Activated CD8-positive, alpha-beta memory T cell treated with anti-CD3 and anti-CD28 coated beads, Interleukin-2, amount 50 U/mL, for 48 hours (primary cell): ENCODE measurements at regions not wholly inside any gene's neighbourhood (a gene's known extent, or its start where the extent isn't known, plus 50 kb on each side); places are given as distances from the start of the nearest gene placed in this dataset.

Source experiments
- DNase-seq: peaks from one replicate; pipeline ENCODE4 v3.0.0-alpha.2; 2020

DNA sequence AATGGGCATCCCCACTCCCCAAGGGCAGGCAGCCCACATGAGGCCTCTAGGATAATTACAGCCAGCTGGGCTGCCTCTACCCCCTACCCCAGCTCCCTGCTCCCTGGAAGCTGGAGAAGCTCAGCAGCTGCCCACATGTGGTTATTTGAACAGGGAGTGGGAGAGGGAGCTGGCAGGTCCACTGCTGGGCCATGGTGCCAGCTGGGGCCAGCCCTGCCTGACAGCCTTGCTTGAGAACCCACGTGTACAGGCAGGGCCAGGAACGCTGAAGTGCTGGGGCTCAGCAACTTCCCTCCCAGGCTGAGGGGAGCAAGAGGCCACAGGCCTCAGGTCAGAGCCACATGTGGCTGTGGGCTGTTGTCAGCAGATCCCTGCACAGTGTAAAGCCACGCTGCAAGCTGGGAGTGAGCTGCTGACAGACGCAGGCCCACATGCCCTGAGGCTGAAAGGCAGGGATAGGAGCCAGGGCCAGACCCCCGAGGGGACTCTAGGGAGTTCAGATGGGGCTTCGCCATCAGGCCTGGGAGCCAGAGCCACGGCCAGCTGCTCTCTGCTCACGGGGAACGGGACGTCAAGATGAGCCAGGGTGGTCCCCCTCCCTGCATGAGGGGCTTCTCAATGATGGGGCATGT lies 129.0 kb downstream of the SYF2 start:
- no peak for DNase-seq

DNA sequence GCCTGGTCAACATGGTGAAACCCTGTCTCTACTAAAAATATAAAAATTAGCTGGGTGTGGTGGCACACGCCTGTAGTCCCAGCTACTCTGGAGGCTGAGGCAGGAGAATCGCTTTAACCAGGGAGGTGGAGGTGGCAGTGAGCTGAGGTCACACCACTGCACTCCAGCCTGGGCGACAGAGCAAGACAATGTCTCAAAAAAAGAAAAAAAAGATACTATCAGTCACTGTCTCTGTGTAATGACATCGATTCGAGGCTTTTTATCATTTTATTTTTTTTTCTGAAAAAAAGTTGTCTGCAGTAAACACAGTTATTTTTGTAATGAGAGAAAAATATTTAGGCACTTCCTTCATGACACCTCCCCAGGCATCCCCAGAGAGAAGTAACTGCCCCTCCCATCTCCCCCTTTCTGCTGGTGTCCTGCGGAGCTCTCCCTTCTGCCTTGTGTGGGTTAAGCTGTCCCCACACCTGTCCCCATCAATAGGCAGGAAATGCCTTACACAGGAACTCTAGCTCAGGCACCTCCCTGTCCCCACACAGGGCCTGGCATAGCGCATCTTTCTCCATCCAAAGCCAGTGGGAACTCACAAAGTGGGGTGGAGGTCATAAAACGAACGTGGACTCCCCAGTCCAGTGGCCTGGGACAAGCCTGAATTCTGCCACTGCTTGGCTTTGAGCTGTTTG lies 132.0 kb downstream of the SYF2 start:
- DNase-seq = no peak

GRCh38 chr1:25099343-25099951 lies 132.9 kb downstream of the SYF2 start:
- DNase-seq = no peak

- DNase-seq = no peak
Measured at GRCh38 chr1:25098717-25099116, 133.6 kb downstream of the SYF2 start.

- no peak for DNase-seq
Measured at GRCh38 chr1:25096307-25097150, 135.8 kb downstream of the SYF2 start.

DNA sequence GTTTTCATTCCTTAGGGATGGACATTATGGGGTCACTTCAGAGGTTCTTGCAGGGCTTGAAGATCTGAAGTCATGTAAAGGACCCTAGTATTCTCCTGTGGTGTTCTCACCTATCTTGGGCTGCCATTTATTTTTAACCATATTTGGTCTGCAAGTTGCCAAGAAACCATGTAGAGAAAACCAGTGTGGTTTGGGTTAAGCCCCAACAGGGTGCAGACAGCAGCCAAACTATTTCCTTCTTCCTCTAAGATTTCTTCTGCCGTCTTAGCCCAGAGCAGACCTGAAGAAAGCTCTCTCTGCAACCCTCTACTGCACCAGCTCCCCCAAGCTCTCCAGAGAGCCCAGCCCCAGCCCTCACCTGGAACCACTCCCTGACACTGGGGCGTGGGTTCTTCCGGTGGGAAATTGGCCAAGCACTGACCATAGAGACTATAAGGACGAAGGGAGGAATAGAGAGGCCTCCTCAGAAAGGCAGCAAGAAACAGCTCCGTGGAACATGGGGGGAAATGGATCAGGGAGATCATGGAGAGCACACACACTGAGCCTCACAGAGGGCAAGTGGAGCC lies 136.6 kb downstream of the SYF2 start:
- DNase-seq = no peak

DNA sequence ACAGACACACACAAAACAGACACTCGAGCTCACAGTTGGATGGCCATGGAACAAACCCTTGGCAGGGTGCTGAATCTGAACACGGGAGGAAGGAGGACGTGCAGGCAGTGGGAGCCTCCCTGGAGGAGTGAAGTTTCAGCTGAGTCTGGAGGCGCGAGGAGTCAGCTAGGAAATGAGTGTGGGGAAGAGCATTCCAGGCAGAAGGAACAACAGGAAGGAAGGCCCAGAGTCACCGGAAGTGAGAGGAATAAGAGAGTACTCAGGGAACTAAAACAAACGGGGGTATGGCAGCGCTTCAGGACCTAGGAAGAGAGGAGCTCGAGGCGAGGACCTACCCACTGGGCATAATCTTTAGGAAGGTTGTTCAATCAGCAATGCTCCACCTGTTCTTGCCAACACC lies 137.3 kb downstream of the SYF2 start:
- no peak for DNase-seq

- DNase-seq = no peak
Measured at GRCh38 chr1:25094229-25094628, 138.1 kb downstream of the SYF2 start.

DNA sequence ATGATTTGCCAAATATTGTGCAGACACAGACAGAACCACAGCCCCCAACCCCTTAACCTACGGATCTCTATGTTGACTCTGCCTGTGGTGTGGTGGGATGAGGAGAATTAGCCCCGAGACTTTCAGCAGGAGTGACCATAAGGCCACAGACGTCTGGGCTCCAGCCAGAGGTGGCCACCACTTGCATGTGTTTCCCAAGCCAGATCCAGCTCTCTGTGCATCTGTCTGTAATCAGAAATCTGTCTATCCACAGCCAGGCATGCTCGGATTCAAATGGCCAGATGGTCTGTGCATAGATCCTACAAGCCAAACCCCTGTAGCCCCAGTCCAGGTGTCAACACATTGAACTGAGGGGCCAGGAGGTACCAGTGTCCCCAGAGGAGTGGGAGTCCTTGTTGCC lies 140.6 kb downstream of the SYF2 start:
- no peak for DNase-seq

DNA sequence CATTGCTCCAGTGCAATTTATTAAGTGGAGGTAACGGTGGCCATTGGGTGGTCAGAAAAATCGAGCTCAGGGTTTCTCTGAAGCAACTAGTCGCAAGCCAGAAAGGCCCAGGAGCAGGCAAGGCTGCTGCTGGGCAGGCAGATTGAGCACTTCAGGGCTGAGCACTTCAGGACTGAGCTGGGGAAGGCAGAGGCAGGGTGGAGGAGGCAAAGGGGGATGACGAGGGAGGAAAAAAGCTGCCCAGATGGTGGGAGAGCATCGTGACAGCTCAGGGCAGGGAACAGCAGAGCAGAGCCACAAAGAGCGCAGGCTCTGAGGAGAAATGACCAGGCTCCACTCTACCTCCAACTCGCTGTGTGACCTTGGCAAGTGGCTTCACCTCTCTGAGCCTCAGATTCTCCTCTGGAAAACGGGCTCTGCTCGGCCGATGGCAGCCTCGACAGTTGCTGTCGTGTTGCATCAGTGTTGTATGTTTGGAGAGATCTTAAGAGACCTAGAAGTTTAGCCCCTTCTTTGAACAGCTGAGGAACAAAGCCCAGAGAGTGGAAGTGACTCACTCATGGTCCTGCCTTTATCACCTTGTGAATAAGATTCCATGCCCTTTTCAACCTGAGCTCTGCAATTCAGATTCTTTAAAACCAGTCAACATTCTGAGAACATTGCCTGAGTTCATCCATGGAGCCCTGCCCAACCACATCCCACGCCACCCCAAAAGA lies 141.4 kb downstream of the SYF2 start:
- DNase-seq = no peak

DNA sequence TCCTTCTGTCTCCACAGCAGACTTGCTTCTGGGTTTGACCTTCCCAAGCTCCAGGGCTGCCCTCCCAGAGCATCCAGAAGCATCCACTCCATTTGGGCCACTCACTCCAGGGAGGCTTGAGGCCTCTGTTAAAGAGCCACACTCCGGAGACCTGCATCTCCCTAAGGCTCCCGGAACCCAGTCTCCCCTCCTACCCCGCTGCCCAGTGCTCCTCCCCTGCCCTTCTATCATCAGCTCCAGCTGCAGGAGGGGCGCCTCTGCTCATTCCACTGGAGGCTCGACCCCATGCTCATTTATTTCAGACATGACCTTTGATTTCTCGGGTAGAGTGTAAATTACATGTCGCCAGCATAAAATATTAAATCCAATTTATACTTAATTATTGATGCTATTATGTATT lies 142.5 kb downstream of the SYF2 start:
- no peak for DNase-seq

DNA sequence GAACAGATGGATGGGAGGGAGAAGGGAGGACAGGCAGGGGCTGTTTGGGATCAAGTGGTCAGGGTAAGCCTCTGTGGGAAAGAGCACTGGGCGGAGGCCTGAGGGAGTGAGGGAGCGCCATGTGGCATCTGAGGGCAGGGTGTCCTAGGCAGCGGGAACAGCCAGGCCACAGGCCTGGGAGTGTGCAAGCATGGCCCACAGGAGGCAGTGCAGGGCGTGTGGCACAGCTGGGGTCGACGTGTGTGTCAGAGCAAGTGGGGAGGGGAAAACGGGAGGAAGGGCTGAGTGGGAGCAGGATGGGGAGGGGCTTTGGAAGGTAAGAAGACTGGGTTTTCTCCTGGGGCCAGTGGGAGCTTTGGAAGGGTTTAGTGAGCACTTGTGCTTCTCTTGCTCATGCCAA lies 143.4 kb downstream of the SYF2 start:
- no peak for DNase-seq

- no peak for DNase-seq
Measured at GRCh38 chr1:25088180-25088701, 144.1 kb downstream of the SYF2 start.

DNA sequence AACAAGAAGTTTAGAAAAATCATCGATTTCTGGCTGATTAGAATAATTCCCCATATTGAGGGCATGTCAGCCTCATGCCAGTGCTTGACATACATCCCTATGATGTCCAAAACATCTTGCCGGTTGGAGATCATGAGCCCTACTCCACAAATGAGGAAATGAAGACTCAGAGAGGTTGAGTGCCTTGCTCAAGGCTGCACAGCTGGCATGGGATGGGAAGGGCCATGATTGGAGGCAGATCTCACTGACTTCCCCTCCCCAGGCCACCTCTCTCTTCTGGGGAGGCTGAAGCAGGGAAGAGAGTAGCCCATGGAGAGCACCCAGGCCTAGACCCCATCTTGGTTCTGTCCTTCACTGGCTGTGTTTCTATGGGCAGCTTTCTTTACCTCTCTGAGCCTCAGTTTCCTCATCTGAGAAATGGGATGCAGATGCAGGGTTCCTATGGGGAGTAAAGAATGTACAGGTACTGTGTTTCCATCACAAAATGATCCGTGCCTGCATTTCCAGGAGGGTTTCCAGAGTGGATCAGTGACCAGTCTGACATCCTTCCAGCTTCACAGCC lies 145.7 kb downstream of the SYF2 start:
- no peak for DNase-seq

- no peak for DNase-seq
Measured at GRCh38 chr1:25084407-25084806, 147.9 kb downstream of the SYF2 start.

GRCh38 chr1:25083481-25084345 lies 148.6 kb downstream of the SYF2 start:
- DNase-seq = no peak

DNA sequence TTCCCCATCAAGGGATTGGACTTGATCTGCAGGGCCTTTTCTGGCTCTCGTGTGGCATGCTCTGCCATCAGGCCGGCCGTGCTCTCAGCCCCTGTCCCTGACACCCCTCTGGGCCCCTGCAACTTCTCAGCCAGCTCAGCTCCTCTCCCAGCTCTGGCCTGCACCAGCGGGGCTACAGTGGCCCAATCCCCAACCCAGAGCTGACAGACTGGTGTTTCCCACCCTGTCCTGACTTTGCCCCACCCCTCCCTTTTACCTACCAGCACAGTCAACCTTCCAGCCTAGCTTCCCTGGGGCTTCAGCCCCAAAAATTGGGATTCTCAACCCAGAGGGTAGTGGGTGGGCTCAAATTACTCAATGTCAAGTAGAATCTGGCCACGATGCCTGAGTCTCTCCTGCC lies 149.3 kb downstream of the SYF2 start:
- no peak for DNase-seq

DNA sequence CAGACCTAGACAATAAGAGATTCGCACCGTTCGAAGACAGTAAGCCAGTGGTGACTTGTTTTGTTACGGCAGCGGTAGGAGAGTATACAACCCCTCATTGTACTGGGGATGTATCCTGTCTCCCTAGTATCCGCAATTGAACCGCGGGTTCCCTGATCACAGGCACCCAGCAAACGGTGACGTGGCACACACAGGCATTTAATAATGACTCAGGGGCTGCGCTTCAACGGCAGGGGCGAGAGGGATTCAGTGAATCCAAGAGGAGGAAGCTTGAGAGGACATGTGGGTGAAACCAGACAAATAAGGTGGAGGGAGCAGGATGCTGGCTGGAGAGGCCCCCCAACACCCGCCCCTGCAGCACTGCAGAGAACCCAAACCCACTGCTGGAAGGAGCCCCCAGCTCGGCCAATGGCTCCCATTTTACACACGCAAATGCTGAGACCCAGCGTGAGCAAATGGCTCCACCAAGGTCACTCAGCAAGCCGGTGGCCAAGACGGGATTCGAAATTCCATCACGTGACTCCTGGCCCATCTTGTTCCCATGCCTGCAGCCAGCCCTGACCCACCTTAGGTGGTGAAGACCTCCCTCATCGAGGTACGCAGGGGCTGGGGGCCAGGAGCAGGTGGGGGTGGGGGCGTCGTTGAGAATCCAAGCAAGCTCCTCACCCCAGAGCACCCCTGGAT lies 149.9 kb downstream of the SYF2 start:
- no peak for DNase-seq

DNA sequence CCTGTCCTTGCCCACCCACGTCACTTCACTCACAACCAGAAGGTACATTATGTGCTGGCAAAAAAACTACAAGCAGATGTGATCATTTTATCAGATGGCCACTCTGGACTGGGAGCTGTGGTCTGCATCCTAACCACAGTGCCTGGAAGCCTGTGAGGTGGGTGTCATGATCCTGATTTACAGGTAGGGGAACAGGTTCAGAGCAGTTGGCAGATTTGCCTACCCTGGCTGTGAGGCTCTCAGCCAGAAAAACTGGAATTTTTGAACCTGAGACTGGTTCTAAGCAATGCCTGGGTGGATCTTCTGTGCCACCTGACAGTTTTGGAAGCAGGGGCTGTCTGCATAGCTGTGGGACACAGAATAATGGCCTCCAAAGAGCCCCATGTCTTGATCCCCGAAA lies 150.8 kb downstream of the SYF2 start:
- no peak for DNase-seq
